GM19467 (cell line): ENCODE measurements at regions not wholly inside any gene's neighbourhood (a gene's known extent, or its start where the extent isn't known, plus 50 kb on each side); places are given as distances from the start of the nearest gene placed in this dataset.
A peak's percentile ranks its signal among the peaks of the same experiment; 100 is the strongest.

ENCODE experiments used
- ATAC-seq: cut with Tn5 transposase; IDR thresholded peaks from one replicate; pipeline ENCODE4 v1.9.1; 2021; ENCODE audit warnings: mild to moderate bottlenecking, moderate library complexity; ENCODE audit not compliant: unreplicated experiment

DNA sequence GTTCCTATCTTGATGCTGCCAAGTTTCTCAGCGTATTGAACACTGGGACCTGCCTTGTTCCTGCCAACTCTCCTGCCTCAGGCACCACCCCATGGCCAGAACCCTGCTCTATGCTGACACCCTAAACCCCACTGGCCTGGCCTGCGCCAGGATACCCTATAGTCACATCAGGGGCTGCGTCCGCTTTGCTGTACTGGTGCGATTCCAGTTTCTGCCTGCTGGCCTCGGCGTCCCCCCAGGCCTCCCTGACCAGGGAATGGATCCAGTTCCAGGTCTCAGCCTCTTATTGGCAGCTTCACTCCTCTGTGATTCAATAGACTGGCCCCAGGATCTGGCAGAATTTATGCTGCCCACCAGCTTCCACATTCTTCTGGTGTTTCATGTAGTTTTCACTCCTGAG lies 55.0 kb downstream of the GPR6 start:
- no peak for ATAC-seq

DNA sequence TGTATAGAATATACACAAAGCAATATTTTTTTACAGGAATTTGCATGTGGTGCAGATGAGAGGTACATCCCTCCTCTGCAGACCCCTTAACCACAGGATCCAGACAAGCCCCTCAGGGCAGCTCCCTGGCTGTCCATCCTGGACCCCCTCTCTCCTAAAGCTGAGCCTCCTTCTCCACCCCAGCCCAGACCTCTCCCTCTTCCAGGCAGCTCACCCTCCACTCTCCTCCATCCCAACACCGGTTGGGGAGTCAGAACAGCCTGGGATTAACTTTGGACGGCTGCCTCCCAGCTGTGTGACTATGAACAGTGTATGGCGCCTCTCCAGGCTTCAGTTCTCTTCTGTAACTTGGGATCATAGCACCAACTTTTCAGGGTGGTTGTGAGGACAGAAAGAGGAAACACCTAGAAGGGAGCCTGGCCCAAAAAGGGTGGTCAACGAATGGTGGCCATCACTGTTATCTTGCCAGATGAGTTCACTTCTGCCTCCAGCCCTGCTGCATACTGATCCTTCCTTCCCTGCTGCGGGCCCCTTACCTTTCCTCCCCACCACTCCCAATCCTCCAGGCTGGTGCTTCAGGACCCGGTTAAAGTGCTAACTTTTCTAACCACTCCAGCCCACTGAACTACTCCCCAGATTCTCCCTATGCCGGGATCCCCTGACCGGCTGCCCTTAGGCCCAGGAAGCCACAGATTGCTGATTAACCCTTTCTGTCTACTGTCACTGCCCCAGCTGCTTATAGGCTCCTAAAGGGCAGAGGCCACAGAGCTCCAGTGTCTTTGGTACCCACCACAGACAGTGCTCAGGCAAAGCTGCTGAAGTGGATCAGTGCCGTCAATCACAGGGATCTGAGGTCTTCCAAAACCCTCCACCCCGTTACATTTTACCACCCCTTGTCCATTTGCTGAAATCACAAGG lies 55.9 kb downstream of the GPR6 start:
- no peak for ATAC-seq

DNA sequence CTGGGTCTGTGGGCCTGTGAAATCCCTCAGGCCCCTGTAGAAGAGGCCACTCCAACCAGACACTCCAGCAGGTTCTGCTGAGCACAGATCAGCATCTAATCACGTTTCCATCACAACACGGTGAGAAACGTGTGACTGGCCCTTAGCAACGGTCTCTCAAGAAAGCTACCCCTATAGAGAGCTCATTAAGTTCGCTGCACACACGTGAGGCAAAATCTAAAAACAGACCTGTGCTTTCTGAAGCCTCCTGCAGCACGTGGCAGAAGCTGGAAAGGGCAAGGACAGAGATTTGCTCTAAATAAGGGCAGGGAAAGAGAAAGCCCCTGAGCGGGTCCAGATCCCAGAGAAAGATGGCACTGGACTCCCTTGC lies 56.5 kb downstream of the GPR6 start:
- ATAC-seq: no peak

DNA sequence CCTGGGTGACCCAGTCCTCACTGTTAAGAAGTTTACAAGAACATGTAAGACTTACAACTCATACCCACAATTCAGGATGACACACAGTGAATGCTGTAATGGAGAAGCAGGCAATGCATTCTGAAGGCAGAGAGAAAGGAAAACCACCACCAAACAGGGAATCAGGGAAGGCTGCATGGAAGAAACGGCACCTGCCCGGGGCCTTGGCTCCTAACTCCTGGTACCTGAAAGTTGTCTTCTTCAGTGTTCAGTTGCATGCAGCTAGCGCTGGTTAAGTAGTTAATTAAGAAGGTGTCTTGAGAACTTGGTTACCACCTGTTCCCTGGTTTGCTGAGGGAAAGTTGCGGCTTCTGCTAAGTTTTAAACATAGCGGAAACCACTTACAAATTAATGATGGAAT lies 57.2 kb downstream of the GPR6 start:
- ATAC-seq: no peak

DNA sequence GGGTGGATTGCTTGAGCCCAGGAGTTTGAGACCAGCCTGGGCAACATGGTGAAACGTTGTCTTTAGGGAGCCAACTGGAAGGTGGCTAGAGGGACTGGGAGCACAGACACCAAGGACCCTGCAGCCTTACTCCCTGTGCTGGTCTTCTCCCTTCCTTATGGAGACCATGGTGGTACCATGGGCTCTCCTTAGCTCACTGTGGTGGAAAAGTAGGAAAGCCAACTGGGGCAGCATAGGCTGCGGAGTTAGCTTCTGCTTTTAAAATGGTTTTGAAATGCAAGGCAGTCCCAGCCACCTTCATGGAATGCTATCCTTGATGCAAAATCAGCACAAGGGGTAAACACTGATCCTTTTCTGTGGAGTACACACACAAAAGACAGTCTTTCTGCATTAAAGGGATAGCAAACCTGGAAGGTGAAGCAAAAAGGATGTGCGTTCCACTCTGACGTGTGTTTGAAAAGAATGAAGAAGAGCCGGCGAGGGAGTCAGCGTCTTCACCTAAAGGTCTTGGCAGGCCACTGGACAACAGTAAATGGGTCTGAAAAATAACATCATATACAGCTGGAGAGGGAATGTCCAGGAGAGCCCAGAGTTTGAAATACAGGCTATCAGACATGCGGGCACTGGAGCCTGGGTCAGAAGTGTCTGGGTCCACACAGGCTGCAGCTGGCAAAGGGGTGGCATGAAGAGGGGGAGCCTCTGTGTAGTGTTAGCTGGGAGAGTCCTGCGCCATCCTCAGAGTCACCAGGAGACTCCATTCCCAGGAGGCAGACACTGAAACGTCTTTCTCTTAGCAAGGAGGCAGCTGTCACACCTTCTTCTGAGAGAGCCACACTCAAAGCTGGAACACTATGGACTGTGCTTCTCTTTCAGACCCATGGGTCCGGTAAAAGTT lies 58.5 kb downstream of the GPR6 start:
- ATAC-seq: no peak

DNA sequence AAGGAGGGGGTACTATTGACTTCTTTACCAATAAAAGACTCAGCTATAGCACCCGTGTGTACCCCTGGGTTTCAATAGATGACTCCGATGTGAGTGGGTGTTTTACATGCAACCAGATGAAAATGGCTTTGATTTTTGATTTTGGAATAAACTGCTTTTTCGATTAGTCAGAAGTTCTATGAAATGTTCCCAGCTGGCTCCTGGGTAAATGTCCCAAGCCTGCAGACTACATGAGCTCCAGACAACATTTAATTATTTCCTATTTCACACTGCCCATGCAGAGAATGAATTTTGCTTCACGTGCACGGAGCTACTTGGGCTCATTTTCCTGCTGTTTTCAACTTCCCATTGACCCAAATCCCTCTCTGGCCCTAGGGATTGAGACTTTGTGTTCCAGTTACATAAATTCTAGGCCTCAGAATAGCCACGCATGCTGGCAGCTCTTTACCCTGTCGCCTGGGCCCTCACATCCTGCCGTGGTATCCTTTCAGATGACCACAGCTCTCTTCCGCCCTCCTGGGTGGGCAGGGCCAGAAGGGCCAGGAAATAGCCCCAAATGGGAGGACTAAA lies 59.7 kb downstream of the GPR6 start:
- no peak for ATAC-seq

DNA sequence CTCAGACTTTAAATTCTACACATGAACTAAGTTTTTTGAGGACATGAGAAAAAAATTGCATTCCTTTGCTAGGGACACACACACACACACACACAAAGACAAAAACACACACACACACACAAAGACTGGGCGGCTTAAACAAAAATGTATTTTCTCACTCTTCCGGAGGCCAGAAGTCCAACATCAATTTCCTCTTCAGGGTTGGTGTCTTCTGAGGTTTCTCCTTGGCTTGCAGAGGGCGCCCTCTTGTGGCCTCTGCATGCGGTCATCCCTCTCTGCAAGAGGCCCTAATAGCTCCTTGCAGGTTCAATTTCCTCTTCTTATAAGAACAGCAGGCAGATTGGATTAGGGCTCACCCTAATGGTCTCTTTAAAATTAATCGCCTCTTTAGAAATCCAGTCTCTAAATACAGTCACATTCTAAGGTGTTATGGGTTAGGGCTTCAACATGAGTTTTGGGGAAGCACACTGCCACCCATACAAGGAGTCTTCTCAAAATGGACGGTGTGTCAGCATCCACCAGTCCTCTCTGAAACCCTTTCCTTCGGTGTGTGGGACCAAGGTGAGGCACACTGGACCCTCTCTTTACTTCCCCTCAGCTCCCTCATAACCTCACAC lies 61.4 kb downstream of the GPR6 start:
- peak; percentile 86 for ATAC-seq

DNA sequence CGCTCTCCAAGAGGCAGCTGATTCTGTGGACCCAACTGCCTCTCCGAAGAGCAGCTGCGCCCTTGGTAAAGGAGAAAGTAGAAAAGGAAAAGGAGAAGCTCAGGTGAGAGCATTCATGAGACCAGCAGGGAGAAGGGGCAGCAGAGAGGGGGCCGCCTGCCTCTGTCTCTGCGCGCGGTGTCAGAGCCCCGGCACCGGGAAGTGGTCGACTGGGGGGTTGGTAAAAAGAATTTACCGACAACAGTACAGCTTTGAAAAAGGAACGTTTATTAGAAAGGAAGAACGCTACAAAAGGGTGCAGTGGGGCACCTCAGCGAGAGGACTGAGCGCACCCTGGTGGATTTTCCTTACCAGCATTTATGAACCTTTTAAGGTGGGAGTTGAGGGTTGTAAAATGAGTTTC lies 61.9 kb downstream of the GPR6 start:
- peak; percentile 32 for ATAC-seq

DNA sequence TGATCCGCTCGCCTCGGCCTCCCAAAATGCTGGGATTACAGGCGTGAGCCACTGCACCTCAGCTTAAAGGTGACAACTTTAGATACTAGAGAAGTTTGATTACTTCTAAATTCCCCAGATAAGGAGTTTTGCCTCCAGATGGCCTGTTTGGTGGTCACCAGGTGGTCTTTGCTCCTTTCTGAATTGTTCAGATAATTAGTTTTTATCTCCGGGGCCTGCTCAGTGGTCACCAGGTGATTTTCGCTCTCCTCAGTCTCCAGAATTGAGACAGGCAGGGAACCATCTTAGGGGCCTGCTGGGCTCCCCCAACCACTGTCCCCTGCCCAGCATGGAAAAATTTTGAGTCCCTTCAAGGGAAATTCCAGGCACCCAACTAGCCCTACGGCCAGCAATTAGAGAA lies 62.6 kb downstream of the GPR6 start:
- no peak for ATAC-seq

DNA sequence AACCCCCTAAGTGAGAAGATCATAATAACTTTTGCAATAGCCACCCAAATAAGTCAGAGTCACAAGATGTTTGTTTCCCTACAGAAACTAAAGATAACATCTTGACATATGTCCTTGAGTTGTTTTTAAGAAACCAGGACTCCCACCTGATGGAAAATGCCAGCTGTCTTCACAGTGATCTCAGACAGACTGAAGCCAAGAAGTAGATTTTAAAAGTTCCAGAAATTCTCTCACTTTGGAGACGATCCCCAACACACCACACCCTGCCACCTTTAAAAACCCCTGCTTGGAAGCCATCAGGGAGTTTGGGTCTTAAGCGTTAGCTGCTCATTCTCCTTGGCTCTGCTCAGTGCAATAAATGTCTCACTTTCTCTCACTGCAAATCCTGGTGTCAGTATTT lies 63.0 kb downstream of the GPR6 start:
- ATAC-seq: no peak

DNA sequence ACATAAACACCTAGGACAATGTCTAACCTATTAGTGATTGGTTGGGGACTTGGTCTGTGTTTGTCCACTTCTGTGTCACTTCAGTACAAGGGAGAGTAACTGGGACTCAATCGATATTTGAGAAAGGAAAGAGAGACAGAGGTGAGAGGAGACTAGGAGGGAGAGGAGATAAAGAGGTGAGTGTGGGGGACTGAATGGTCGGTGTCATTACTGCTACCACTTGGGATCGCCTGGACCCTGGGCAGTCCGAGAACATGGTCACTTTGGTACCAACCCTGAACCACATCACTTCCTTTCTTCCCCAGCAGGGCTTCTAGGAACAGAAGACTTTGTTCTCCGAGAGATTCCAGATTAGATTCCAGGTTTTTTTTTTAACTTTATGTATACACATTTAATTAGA lies 63.7 kb downstream of the GPR6 start:
- no peak for ATAC-seq

DNA sequence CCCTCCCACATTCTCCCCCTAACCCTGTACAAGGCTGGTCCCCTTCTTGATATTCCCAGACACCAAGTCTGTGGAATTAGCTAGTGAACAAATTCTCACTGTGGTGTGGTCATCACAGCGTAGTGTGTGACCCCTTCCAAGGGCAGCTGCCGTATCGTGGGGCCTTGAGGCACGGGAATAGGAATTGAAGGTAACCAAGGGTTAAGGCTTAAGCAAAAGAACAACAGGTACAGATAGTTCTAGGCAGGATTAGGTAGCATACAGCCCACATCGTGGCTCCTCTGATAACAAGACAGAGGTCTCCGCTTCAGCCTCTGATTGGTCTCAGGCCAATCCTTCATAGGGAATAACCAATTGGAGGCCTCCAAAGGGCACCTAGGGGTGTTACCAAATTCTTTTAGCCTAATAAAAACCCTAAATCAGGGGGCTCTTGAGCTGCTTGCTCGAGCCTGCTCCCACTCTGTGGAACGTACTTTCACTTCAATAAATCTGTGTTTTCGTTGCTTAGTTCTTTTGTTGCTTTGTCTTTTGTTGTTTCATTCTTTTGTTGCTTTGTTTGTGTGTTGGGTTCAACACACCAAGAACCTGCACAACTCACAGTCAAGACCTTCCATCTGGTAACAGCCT lies 64.7 kb downstream of the GPR6 start:
- ATAC-seq: no peak

DNA sequence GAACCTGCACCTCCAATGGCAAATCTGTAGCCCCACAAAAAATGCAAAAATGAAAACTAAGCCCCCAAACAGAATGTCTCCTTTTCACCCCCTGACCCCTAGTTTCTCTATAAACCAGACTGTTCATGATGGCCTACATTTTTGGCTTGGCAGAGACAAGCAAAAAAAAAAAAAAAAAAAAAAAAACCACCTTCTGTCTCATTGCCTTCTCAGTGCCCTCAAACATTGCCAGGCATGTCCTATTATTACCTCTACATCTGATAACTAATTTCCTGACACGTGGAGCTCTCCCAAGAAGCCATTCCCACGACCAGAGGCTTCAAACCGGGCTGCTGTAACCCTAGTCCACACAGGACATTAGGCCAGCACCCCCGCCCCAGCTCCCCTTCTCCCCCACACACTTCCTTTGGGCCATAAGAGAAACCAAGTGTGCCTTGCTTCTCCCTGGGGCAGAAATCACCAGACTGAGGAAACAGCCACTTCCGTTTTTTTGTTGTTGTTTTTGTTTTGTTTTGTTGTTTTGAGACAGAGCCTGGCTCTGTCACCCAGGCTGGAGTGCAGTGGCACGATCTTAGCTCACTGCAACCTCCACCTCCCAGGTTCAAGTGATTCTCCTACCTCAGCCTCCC lies 65.4 kb downstream of the GPR6 start:
- ATAC-seq: no peak

DNA sequence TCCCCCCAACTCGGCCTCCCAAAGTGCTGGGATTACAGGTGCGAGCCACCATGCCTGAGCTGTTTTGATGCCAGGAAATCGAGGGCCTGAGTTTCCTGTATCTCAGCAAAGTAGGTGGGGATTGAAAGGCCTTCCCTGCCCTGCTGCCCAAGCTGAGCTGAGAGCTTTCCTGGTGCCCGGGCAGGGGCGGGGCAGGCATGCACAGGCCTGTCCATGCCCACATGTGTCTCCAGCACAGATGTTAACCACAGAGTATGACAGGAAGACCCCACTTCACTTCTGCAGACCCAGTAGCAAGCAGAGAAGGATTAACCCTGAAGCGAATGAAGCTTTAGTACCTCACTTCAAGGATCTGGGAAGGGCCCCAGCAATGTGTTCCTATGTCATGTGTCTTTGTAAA lies 66.0 kb downstream of the GPR6 start:
- ATAC-seq: no peak

DNA sequence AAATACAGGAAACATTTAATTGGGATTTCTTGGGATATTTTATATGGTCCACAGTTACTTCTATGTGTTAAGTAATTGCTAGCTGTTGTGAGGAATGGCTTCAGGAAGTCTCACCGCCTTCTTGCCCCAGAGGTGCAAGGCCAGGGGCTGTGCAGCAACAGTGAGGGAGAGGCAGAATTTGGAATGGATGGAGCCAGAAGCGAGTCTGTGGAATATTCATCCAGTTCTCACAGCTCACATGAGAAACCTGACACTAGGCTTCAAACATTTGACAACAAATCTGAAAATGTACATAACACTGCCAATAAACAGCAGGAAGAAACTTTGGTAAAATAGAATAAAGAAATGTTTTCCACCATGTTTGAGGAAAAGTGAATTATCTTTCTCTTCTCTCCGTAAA lies 66.5 kb downstream of the GPR6 start:
- ATAC-seq: no peak

DNA sequence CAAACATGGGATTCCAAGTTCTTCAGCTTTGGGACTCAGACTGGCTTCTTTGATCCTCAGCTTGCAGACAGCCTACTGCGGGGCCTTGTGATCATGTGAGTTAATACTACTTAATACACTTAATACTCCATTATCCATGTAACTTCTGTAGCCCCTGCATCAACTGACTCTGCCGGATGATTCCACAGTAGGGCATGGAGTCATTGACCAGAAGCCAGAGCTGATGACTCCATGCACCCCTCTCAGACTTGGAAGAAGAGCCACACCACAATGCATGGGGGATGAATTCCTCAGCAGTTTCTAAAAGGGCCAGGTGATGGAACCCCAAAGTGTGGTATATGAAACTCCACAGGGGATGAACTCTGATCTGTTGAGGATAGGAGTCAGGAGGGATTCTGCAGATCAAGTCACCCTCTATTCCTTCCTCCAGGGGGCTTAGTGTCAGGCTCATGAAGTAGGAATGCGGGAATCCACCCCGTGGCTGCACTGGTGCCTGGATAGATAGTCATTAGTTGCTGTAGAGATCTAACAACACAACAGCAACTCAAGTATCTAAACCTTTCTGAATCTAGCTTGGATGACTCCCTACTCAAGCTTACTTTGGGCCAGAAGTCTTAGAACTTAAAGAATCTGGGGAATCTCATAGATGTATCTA lies 70.2 kb downstream of the GPR6 start:
- no peak for ATAC-seq

DNA sequence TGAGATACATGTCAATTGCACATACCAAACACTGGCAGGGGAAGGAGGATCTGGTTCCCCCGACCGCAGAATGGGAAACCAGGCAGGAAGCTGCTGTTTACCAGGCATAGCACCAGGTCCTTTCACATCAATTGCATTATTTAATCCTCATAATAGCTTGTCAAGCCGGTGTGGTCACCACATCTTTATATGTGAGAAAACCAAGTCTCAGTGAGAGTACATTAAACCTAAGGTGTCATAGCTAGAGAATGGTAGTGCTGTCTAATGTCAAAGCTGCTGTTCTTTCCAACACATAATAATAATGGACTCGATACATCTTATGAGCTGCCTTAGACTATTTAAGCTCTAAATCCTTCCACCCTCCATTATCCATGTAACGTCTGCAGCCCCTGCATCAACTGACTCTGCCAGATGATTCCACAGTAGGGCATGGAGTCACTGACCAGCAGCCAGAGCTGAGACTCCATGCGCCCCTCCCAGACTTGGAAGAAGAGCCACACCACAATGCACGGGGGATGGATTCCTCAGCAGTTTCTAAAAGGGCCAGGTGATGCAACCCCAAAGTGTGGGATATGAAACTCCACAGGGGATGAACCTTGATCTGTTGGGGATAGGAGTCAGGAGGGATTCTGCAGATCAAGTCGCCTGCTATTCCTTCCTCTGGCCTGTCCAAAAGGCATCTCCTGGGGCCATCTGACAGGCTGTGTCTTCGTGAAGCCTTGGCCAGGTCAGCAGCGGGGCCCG lies 71.8 kb downstream of the GPR6 start:
- no peak for ATAC-seq
